Endothelial cell of umbilical vein (primary cell): ENCODE measurements at regions not wholly inside any gene's neighbourhood (a gene's known extent, or its start where the extent isn't known, plus 50 kb on each side); places are given as distances from the start of the nearest gene placed in this dataset.

ENCODE experiments used
- BruUV-seq: library from RNA; stranded (reverse); fragments of 400-500 nt; replicated peaks from 2 replicates; lab custom pipeline; 2021; lab: Mats Ljungman, UMichigan
- CTCF ChIA-PET: fragments of 300-600, 350-600 bp; sonication (Branson Sonifier 250); formaldehyde crosslinking; loops from one replicate; lab custom pipeline; 2021; ENCODE audit warnings: antibody characterized with exemption, inconsistent platforms; lab: Charles Lee
- POLR2A ChIA-PET: fragments of 300-600, 350-600 bp; sonication (Branson Sonifier 250); formaldehyde crosslinking; loops from one replicate; lab custom pipeline; 2021; ENCODE audit warnings: antibody characterized with exemption, inconsistent platforms; lab: Charles Lee
- DNase-seq: peaks from one replicate; pipeline ENCODE4 v3.0.0-alpha.2; 2011; ENCODE audit warnings: low read depth, low spot score
- FAIRE-seq: peaks from 2 replicates; lab custom pipeline; 2011; peaks lifted over from hg19 to GRCh38; lab: Jason Lieb, UNC
- H2AFZ ChIP-seq: 2 replicates; pipeline ENCODE4 v1.6.0; 2012; ENCODE audit warnings: low read depth, low read length, control low read depth, inconsistent platforms
- H3K27ac ChIP-seq: 2 replicates; pipeline ENCODE4 v1.5.1; 2011; ENCODE audit warnings: low read depth, mild to moderate bottlenecking, control low read depth, low read length, moderate library complexity; ENCODE audit not compliant: insufficient read depth
- H3K27me3 ChIP-seq, 2 experiments: 2 replicates each; pipeline versions ENCODE4 v1.6.0 to v1.6.1; 2011; ENCODE audit warnings: low read length in 2 of 2, mixed read lengths in 1 of 2; ENCODE audit not compliant: control insufficient read depth in 2 of 2, insufficient read depth in 2 of 2
- H3K36me3 ChIP-seq, 2 experiments: 2 replicates in 1 of 2; 3 replicates in 1 of 2; pipeline ENCODE4 v1.5.1; 2011; ENCODE audit warnings: low read length in 2 of 2, mild to moderate bottlenecking in 1 of 2, moderate library complexity in 1 of 2; ENCODE audit not compliant: control insufficient read depth in 2 of 2, insufficient read depth in 2 of 2; ENCODE audit errors: extremely low read depth in 1 of 2
- H3K4me1 ChIP-seq: 3 replicates; pipeline ENCODE4 v1.5.1; 2011; ENCODE audit warnings: mild to moderate bottlenecking, low read length; ENCODE audit not compliant: control insufficient read depth, insufficient read depth; ENCODE audit errors: extremely low read depth
- H3K4me2 ChIP-seq: 2 replicates; pipeline ENCODE4 v1.6.1; 2011; ENCODE audit warnings: low read length, control low read depth, mixed read lengths; ENCODE audit not compliant: insufficient read depth
- H3K4me3 ChIP-seq, 3 experiments: fragments of 200-600 bp in 1 of 3; sonication (generic), shearing (Covaris generic) in 1 of 3; replicated peaks in 1 of 3; 2 replicates each; pipeline ENCODE4 v1.5.1; 2011 to 2016; ENCODE audit warnings: control low read depth in 3 of 3, low read length in 3 of 3, mild to moderate bottlenecking in 2 of 3, inconsistent platforms in 1 of 3, low read depth in 1 of 3, moderate library complexity in 1 of 3; ENCODE audit not compliant: insufficient read depth in 1 of 3
- H3K79me2 ChIP-seq: 2 replicates; pipeline ENCODE4 v1.6.0; 2012; ENCODE audit warnings: low read length, inconsistent platforms; ENCODE audit not compliant: control insufficient read depth, insufficient read depth
- H3K9ac ChIP-seq: replicated peaks from 2 replicates; pipeline ENCODE3; 2011; ENCODE audit warnings: low read length, control low read depth; ENCODE audit not compliant: insufficient read depth; ENCODE audit errors: extremely low read depth
- H3K9me1 ChIP-seq: replicated peaks from 3 replicates; pipeline ENCODE4 v1.6.0; 2011; ENCODE audit warnings: mild to moderate bottlenecking, low read length; ENCODE audit not compliant: control insufficient read depth, insufficient read depth; ENCODE audit errors: extremely low read depth
- H3K9me3 ChIP-seq: replicated peaks from 2 replicates; pipeline ENCODE4 v1.5.1; 2012; ENCODE audit warnings: low read length, inconsistent platforms; ENCODE audit not compliant: control insufficient read depth, insufficient read depth
- H4K20me1 ChIP-seq: replicated peaks from 2 replicates; pipeline ENCODE3; 2011; ENCODE audit warnings: mild to moderate bottlenecking, low read length; ENCODE audit not compliant: control insufficient read depth, insufficient read depth; ENCODE audit errors: extremely low read depth
- CTCF ChIP-seq, 2 donors: IDR thresholded peaks; 1 replicate in 1 of 2; 2 replicates in 1 of 2; pipeline ENCODE4 v1.5.1; 2011; ENCODE audit warnings: low read length in 2 of 2, mild to moderate bottlenecking in 2 of 2, moderate library complexity in 2 of 2, control low read depth in 1 of 2, inconsistent platforms in 1 of 2, low read depth in 1 of 2; ENCODE audit not compliant: insufficient read depth in 1 of 2; ENCODE audit errors: extremely low read depth in 1 of 2
- EZH2 ChIP-seq: IDR thresholded peaks from 2 replicates; pipeline ENCODE4 v1.6.1; 2012; ENCODE audit warnings: borderline replicate concordance, low read depth, mild to moderate bottlenecking, moderate library complexity, low read length, inconsistent platforms; ENCODE audit not compliant: severe bottlenecking
- FOS ChIP-seq: IDR thresholded peaks from 2 replicates; pipeline ENCODE4 v1.6.1; 2011; ENCODE audit warnings: mild to moderate bottlenecking, low read length, moderate library complexity, borderline replicate concordance; ENCODE audit not compliant: insufficient read depth
- GATA2 ChIP-seq: IDR thresholded peaks from 2 replicates; pipeline ENCODE4 v1.7.0; 2011; ENCODE audit warnings: low read depth, mild to moderate bottlenecking, moderate library complexity, mixed read lengths, low read length; ENCODE audit not compliant: insufficient read length, insufficient read depth
- JUN ChIP-seq: IDR thresholded peaks from 2 replicates; pipeline ENCODE4 v1.6.1; 2011; ENCODE audit warnings: borderline replicate concordance, low read depth; ENCODE audit not compliant: insufficient read length, insufficient read depth
- MAX ChIP-seq: IDR thresholded peaks from 2 replicates; pipeline ENCODE4 v1.6.1; 2011; ENCODE audit not compliant: insufficient read depth, insufficient read length
- MYC ChIP-seq: IDR thresholded peaks from one replicate; pipeline ENCODE4 v1.6.1; 2011; ENCODE audit warnings: mild to moderate bottlenecking, low read depth, low read length
- POLR2A ChIP-seq: IDR thresholded peaks from 2 replicates; pipeline ENCODE4 v1.6.1; 2012; ENCODE audit warnings: low read depth, mild to moderate bottlenecking, control low read depth, low read length
- POLR2AphosphoS5 ChIP-seq: IDR thresholded peaks from 2 replicates; pipeline ENCODE4 v1.6.1; 2012; ENCODE audit warnings: low read depth, mild to moderate bottlenecking, control low read depth, low read length, moderate library complexity; ENCODE audit not compliant: insufficient read depth
- dilution Hi-C: fragments of 300-500 bp; cut with MboI; formaldehyde crosslinking; loops from one replicate; pipeline ENCODE4 v1.15.0; 2019; ENCODE audit warnings: low sequenced_read_pairs; ENCODE audit not compliant: extremely low pct_ligation_motif_present
- intact Hi-C: fragments of 100-400 bp; cut with micrococcal nuclease; formaldehyde crosslinking; loops from one replicate; pipeline ENCODE4 v1.10.0; 2022

- Histone ChIP-seq H3K79me2 (no peaks in the 10 kb centered on the region), H4K20me1 (no peaks in the 10 kb centered on the region), H3K4me1 (no peaks in the 10 kb centered on the region), H2AFZ (no peak overlapping the region), H3K4me2 (no peak overlapping the region), H3K9me3 (no peaks in the 10 kb centered on the region), H3K27ac (no peak overlapping the region), H3K27me3 (no peaks in the 10 kb centered on the region), H3K9ac (no peak overlapping the region), H3K36me3 (no peaks in the 10 kb centered on the region), H3K4me3 (no peak overlapping the region), H3K9me1 (no peaks in the 10 kb centered on the region)
- BruUV-seq, result no TSS peak
- intact Hi-C loops (no loop called here), dilution Hi-C loops (no loop called here)
- CTCF ChIA-PET, result no interaction called here
- FAIRE-seq (no peak), DNase-seq (no peak)
- TF ChIP-seq POLR2A, result no peak
- TF ChIP-seq MAX, result no peak
- no peak for TF ChIP-seq FOS
- TF ChIP-seq GATA2, result no peak
- TF ChIP-seq POLR2AphosphoS5, result no peak
- TF ChIP-seq CTCF (IDR thresholded peaks at IDR 0.05; ENCODE audit: extremely low read depth in 1 of 2, insufficient read depth in 1 of 2, low read depth in 1 of 2, low read length in 2 of 2), result no peak
- TF ChIP-seq MYC, result no peak
- no peak for TF ChIP-seq JUN
- no peak for TF ChIP-seq EZH2
- POLR2A ChIA-PET, result no interaction called here
Measured at GRCh38 chr20:7361321-7361720, 578.9 kb downstream of the HAO1 start.
